RWPE2 (cell line): ENCODE measurements at regions not wholly inside any gene's neighbourhood (a gene's known extent, or its start where the extent isn't known, plus 50 kb on each side); places are given as distances from the start of the nearest gene placed in this dataset.
"Not testable (repeated sequence)": the region's sequence is repeated elsewhere in the genome, so short reads cannot be mapped to it uniquely, and the experiment has no call there.

Source experiments
- ATAC-seq: fragments of 200-7000 bp; cut with Tn5 transposase; 3 replicates; pipeline ENCODE4 v1.9.1; 2021; ENCODE audit warnings: low read depth
- DNase-seq: peaks from one replicate; pipeline ENCODE4 v3.0.0-alpha.2; 2020; ENCODE audit warnings: low spot score
- H3K27ac ChIP-seq: fragments of 450-650 bp; 2 replicates; pipeline ENCODE4 v1.5.1; 2017; ENCODE audit warnings: mild to moderate bottlenecking; ENCODE audit not compliant: poor library complexity, severe bottlenecking
- H3K27me3 ChIP-seq: fragments of 250-450 bp; sonication (Bioruptor Pico); 2 replicates; pipeline ENCODE4 v1.5.1; 2021; ENCODE audit warnings: mild to moderate bottlenecking, moderate library complexity; ENCODE audit not compliant: insufficient read depth, poor library complexity, severe bottlenecking
- H3K36me3 ChIP-seq: fragments of 250-450 bp; sonication (Bioruptor Pico); 2 replicates; pipeline ENCODE4 v1.5.1; 2020; ENCODE audit warnings: low read depth, mild to moderate bottlenecking, moderate library complexity
- H3K4me1 ChIP-seq: fragments of 250-450 bp; sonication (Bioruptor Pico); 2 replicates; pipeline ENCODE4 v1.5.1; 2021; ENCODE audit warnings: mild to moderate bottlenecking, moderate library complexity; ENCODE audit not compliant: insufficient read depth, poor library complexity, severe bottlenecking
- H3K4me3 ChIP-seq: fragments of 250-450 bp; sonication (Bioruptor Pico); 2 replicates; pipeline ENCODE4 v1.5.1; 2021; ENCODE audit warnings: mild to moderate bottlenecking, moderate library complexity; ENCODE audit not compliant: severe bottlenecking
- H3K9me3 ChIP-seq: fragments of 250-450 bp; sonication (Bioruptor Pico); 2 replicates; pipeline ENCODE4 v1.5.1; 2021; ENCODE audit warnings: mild to moderate bottlenecking, moderate library complexity; ENCODE audit not compliant: severe bottlenecking
- CTCF ChIP-seq: fragments of 450-650 bp; IDR thresholded peaks from one replicate; pipeline ENCODE4 v1.5.1; 2017; ENCODE audit warnings: mild to moderate bottlenecking, moderate library complexity; ENCODE audit not compliant: poor library complexity, severe bottlenecking

- TF ChIP-seq CTCF: no peak
- Histone ChIP-seq H3K9me3 (no peaks in the 10 kb centered on the region), H3K27ac (no peak overlapping the region), H3K4me3 (no peak overlapping the region), H3K27me3 (no peaks in the 10 kb centered on the region), H3K4me1 (peaks cover 17% of the 10 kb centered on the region), H3K36me3 (no peaks in the 10 kb centered on the region)
- DNase-seq: no peak
- ATAC-seq: no peak
Measured at GRCh38 chr6:134662077-134662700, 287.7 kb downstream of the ALDH8A1 start.

- H3K36me3 ChIP-seq: not testable (repeated sequence)
Measured at GRCh38 chr6:134659885-134660284, 290.0 kb downstream of the ALDH8A1 start.

GRCh38 chr6:134658596-134658995, 291.3 kb downstream of the ALDH8A1 start:
- no peaks in the 10 kb centered on the region for H3K36me3 ChIP-seq
- H3K27ac ChIP-seq: peak overlapping the region; percentile 49
- ATAC-seq (no peak), DNase-seq (no peak)
- no peaks in the 10 kb centered on the region for H3K9me3 ChIP-seq
- TF ChIP-seq CTCF: no peak
- H3K4me3 ChIP-seq: no peak overlapping the region
- no peaks in the 10 kb centered on the region for H3K27me3 ChIP-seq
- H3K4me1 ChIP-seq: peaks cover 18% of the 10 kb centered on the region

More at GRCh38 chr6:134659885-134660284, 290.0 kb downstream of the ALDH8A1 start:
- peaks cover 18% of the 10 kb centered on the region for H3K4me1 ChIP-seq
- ATAC-seq, DNase-seq, H3K27ac ChIP-seq, H3K4me3 ChIP-seq, H3K27me3 ChIP-seq, H3K9me3 ChIP-seq: not testable (repeated sequence)

- ATAC-seq: peak; percentile 87
- no peak for TF ChIP-seq CTCF
- Histone ChIP-seq H3K9me3 (no peaks in the 10 kb centered on the region), H3K36me3 (no peaks in the 10 kb centered on the region), H3K27me3 (no peaks in the 10 kb centered on the region), H3K4me3 (no peak overlapping the region), H3K27ac (peak overlapping the region; percentile 49), H3K4me1 (peaks cover 18% of the 10 kb centered on the region)
- no peak for DNase-seq
Measured at GRCh38 chr6:134657751-134658527, 292.0 kb downstream of the ALDH8A1 start.

- Histone ChIP-seq H3K9me3 (no peaks in the 10 kb centered on the region), H3K27ac (peak overlapping the region; percentile 49), H3K27me3 (no peaks in the 10 kb centered on the region), H3K36me3 (no peaks in the 10 kb centered on the region), H3K4me1 (peaks cover 18% of the 10 kb centered on the region), H3K4me3 (no peak overlapping the region)
- ATAC-seq: no peak
- no peak for DNase-seq
- no peak for TF ChIP-seq CTCF
Measured at GRCh38 chr6:134657343-134657742, 292.6 kb downstream of the ALDH8A1 start.
